Neural cell (in vitro differentiated cells): ENCODE measurements at regions not wholly inside any gene's neighbourhood (a gene's known extent, or its start where the extent isn't known, plus 50 kb on each side); places are given as distances from the start of the nearest gene placed in this dataset.
A peak's percentile ranks its signal among the peaks of the same experiment; 100 is the strongest.
"Not testable (repeated sequence)": the region's sequence is repeated elsewhere in the genome, so short reads cannot be mapped to it uniquely, and the experiment has no call there.

Experiments
- H2AFZ ChIP-seq: fragments of 200-600, 300-800 bp; sonication (generic), shearing (Covaris generic); 2 replicates; pipeline ENCODE4 v1.6.0; 2014; ENCODE audit warnings: low read depth, mild to moderate bottlenecking, antibody characterized with exemption, low read length, moderate library complexity
- H3F3A ChIP-seq: fragments of 200-600 bp; shearing (Covaris generic); 2 replicates; pipeline ENCODE4 v1.6.1; 2016; ENCODE audit warnings: mild to moderate bottlenecking, moderate library complexity, mixed read lengths, antibody characterized with exemption, low read length; ENCODE audit not compliant: insufficient read depth, poor library complexity, severe bottlenecking
- H3K27ac ChIP-seq: fragments of 200-600, 300-800 bp; sonication (generic), shearing (Covaris generic); 2 replicates; pipeline ENCODE4 v1.5.1; 2014; ENCODE audit warnings: mild to moderate bottlenecking, low read length, moderate library complexity
- H3K27me3 ChIP-seq: fragments of 300-800, 200-600 bp; sonication (generic), shearing (Covaris generic); 2 replicates; pipeline ENCODE4 v1.6.0; 2014; ENCODE audit warnings: mild to moderate bottlenecking, low read depth, low read length, moderate library complexity; ENCODE audit not compliant: insufficient read depth
- H3K36me3 ChIP-seq: fragments of 300-800, 200-600 bp; sonication (generic), shearing (Covaris generic); 2 replicates; pipeline ENCODE4 v1.5.1; 2014; ENCODE audit warnings: mild to moderate bottlenecking, antibody characterized with exemption, low read length, moderate library complexity; ENCODE audit not compliant: insufficient read depth
- H3K4me2 ChIP-seq: fragments of 300-800, 200-600 bp; sonication (generic), shearing (Covaris generic); 2 replicates; pipeline ENCODE4 v1.6.0; 2014; ENCODE audit warnings: mild to moderate bottlenecking, low read length
- H3K4me3 ChIP-seq: fragments of 300-800, 200-600 bp; sonication (generic), shearing (Covaris generic); 2 replicates; pipeline ENCODE4 v1.5.1; 2014; ENCODE audit warnings: mild to moderate bottlenecking, low read length, moderate library complexity
- H3K79me2 ChIP-seq: fragments of 200-600 bp; shearing (Covaris generic); replicated peaks from 2 replicates; pipeline ENCODE4 v1.6.0; 2014; ENCODE audit warnings: mild to moderate bottlenecking, low read length, moderate library complexity; ENCODE audit not compliant: insufficient read depth
- H3K9ac ChIP-seq: fragments of 300-800, 200-600 bp; sonication (generic), shearing (Covaris generic); 2 replicates; pipeline ENCODE4 v1.6.1; 2016; ENCODE audit warnings: mild to moderate bottlenecking, low read length, mixed read lengths
- H3K9me2 ChIP-seq: fragments of 200-600 bp; shearing (Covaris generic); 2 replicates; pipeline ENCODE4 v1.6.1; 2016; ENCODE audit warnings: mild to moderate bottlenecking, low read length, mixed read lengths; ENCODE audit not compliant: insufficient read depth
- H3K9me3 ChIP-seq: fragments of 200-600, 300-800 bp; sonication (generic), shearing (Covaris generic); 2 replicates; pipeline ENCODE4 v1.6.1; 2016; ENCODE audit warnings: mild to moderate bottlenecking, mixed run types, low read length, moderate library complexity, mixed read lengths
- H4K20me1 ChIP-seq: fragments of 200-600 bp; shearing (Covaris generic); 2 replicates; pipeline ENCODE4 v1.6.1; 2016; ENCODE audit warnings: mild to moderate bottlenecking, mixed run types; ENCODE audit not compliant: insufficient read depth
- EP300 ChIP-seq: fragments of 450-650 bp; conservative IDR thresholded peaks from 2 replicates; pipeline ENCODE4 v1.6.1; 2014; ENCODE audit warnings: antibody characterized with exemption, mild to moderate bottlenecking, moderate library complexity; ENCODE audit not compliant: poor library complexity, severe bottlenecking
- EZH2 ChIP-seq: fragments of 200-600, 300-800 bp; shearing (Covaris generic), sonication (generic); IDR thresholded peaks from 2 replicates; pipeline ENCODE4 v1.6.1; 2014; ENCODE audit warnings: antibody characterized with exemption, low read length, borderline replicate concordance, mild to moderate bottlenecking; ENCODE audit not compliant: insufficient read depth, poor library complexity, severe bottlenecking
- MXI1 ChIP-seq: fragments of 450-650 bp; conservative IDR thresholded peaks from 2 replicates; pipeline ENCODE4 v1.6.1; 2014; ENCODE audit warnings: antibody characterized with exemption, mild to moderate bottlenecking; ENCODE audit not compliant: poor library complexity, severe bottlenecking
- POLR2AphosphoS5 ChIP-seq: IDR thresholded peaks from 2 replicates; pipeline ENCODE4 v1.6.1; 2012
- RAD21 ChIP-seq: fragments of 450-650 bp; conservative IDR thresholded peaks from 2 replicates; pipeline ENCODE4 v1.6.1; 2014; ENCODE audit warnings: antibody characterized with exemption, mild to moderate bottlenecking, moderate library complexity
- SMC3 ChIP-seq: fragments of 450-650 bp; conservative IDR thresholded peaks from 2 replicates; pipeline ENCODE4 v1.6.1; 2014; ENCODE audit warnings: antibody characterized with exemption, mild to moderate bottlenecking, moderate library complexity; ENCODE audit not compliant: poor library complexity
- TAF1 ChIP-seq: IDR thresholded peaks from 2 replicates; pipeline ENCODE4 v1.6.1; 2012; ENCODE audit warnings: low read depth
- TF ChIP-seq, protein P1 (sequence below): IDR thresholded peaks from 2 replicates; pipeline ENCODE4 v1.6.1; 2012; ENCODE audit warnings: borderline replicate concordance
- TF ChIP-seq, protein P2 (sequence below): fragments of 450-650 bp; IDR thresholded peaks from 2 replicates; pipeline ENCODE4 v1.5.1; 2014; ENCODE audit warnings: antibody characterized with exemption, mild to moderate bottlenecking, moderate library complexity; ENCODE audit not compliant: poor library complexity, severe bottlenecking

DNA sequence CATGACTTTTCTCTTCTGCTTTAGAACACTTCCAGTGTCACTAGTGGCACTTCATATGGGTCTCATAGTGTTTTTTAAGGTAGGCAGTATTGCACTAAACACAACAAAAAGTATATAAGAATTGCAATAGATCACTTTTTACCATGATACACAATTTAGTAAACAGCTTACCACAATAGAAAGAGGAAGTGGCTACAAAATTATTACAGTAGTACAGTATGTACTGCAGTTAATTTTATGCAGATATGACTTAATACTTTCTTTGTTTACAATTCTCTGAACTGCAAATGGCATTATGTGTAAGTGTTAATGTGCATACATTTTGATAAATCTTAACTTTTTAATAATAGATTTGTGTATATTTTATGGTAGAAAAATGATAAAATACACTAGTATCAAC is 157.3 kb downstream of the RRAGB start:
- Histone ChIP-seq H3K9ac (no peak overlapping the region), H3K79me2 (no peaks in the 10 kb centered on the region), H3K4me2 (no peak overlapping the region), H3K9me2 (no peaks in the 10 kb centered on the region), H3F3A (no peaks in the 10 kb centered on the region), H3K27me3 (no peaks in the 10 kb centered on the region), H4K20me1 (no peaks in the 10 kb centered on the region), H3K9me3 (no peaks in the 10 kb centered on the region), H2AFZ (no peak overlapping the region), H3K36me3 (no peaks in the 10 kb centered on the region), H3K27ac (no peak overlapping the region), H3K4me3 (no peak overlapping the region)
- TF ChIP-seq RAD21 (no peak), SMC3 (no peak), MXI1 (no peak), POLR2AphosphoS5 (no peak), EP300 (no peak), EZH2 (no peak), TAF1 (no peak)
- TF ChIP-seq, protein P1, sequence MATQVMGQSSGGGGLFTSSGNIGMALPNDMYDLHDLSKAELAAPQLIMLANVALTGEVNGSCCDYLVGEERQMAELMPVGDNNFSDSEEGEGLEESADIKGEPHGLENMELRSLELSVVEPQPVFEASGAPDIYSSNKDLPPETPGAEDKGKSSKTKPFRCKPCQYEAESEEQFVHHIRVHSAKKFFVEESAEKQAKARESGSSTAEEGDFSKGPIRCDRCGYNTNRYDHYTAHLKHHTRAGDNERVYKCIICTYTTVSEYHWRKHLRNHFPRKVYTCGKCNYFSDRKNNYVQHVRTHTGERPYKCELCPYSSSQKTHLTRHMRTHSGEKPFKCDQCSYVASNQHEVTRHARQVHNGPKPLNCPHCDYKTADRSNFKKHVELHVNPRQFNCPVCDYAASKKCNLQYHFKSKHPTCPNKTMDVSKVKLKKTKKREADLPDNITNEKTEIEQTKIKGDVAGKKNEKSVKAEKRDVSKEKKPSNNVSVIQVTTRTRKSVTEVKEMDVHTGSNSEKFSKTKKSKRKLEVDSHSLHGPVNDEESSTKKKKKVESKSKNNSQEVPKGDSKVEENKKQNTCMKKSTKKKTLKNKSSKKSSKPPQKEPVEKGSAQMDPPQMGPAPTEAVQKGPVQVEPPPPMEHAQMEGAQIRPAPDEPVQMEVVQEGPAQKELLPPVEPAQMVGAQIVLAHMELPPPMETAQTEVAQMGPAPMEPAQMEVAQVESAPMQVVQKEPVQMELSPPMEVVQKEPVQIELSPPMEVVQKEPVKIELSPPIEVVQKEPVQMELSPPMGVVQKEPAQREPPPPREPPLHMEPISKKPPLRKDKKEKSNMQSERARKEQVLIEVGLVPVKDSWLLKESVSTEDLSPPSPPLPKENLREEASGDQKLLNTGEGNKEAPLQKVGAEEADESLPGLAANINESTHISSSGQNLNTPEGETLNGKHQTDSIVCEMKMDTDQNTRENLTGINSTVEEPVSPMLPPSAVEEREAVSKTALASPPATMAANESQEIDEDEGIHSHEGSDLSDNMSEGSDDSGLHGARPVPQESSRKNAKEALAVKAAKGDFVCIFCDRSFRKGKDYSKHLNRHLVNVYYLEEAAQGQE, result no peak
- TF ChIP-seq, protein P2, sequence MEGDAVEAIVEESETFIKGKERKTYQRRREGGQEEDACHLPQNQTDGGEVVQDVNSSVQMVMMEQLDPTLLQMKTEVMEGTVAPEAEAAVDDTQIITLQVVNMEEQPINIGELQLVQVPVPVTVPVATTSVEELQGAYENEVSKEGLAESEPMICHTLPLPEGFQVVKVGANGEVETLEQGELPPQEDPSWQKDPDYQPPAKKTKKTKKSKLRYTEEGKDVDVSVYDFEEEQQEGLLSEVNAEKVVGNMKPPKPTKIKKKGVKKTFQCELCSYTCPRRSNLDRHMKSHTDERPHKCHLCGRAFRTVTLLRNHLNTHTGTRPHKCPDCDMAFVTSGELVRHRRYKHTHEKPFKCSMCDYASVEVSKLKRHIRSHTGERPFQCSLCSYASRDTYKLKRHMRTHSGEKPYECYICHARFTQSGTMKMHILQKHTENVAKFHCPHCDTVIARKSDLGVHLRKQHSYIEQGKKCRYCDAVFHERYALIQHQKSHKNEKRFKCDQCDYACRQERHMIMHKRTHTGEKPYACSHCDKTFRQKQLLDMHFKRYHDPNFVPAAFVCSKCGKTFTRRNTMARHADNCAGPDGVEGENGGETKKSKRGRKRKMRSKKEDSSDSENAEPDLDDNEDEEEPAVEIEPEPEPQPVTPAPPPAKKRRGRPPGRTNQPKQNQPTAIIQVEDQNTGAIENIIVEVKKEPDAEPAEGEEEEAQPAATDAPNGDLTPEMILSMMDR, result no peak

DNA sequence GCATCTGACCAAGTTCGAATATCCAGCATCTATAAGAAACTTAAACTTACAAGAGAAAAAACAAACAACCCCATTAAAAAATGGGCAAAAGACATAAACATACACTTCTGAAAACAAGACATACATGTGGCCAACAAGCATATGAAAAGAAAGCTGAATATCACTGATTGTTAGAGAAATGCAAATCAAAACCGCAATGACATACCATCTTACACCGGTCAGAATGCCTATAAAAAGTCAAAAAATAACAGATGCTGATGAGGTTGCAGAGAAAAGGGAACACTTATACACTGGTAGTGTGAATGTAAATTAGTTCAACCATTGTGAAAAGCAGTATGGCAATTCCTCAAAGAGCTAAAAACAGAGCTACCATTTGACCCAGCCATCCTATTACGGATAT is 166.0 kb downstream of the RRAGB start:
- H3K27ac ChIP-seq, H3K4me2 ChIP-seq, H3K9me3 ChIP-seq, H3K9me2 ChIP-seq, H3K79me2 ChIP-seq, H3K9ac ChIP-seq, H4K20me1 ChIP-seq, H2AFZ ChIP-seq, H3K4me3 ChIP-seq, H3K36me3 ChIP-seq, H3F3A ChIP-seq, H3K27me3 ChIP-seq: not testable (repeated sequence)

DNA sequence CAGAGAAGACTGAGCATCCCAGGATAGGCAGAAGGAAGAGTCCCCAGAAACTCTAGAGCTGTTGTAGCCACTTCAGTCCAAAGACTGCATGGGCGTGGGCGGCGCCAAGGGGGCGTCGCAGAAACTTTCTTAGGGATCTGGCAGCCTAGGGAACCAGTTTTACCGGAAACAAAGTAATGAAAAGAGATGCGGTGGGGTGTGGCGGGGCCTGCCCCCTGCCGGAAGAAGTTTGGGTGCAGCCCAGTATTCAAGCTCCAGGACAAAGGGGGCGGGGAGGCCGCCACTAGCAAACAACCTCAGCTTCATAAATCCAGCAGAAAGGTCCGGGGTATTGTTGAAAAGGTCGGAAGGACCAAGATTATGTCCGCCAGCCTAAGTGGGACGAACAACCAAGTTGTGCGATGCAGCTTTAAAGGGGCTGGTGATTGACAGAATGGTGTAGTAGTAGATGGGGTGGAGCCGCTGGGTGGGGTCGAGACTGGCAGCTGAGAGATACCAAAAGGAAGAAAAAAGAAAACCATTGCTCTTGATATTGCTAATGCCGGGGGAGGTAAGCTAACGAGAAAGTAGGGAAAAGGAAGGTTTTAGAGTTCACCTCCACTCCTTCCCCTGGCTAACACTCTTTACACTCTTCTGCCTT is 190.5 kb downstream of the RRAGB start:
- H4K20me1 ChIP-seq, result no peaks in the 10 kb centered on the region
- H3K27ac ChIP-seq, result peak overlapping the region; percentile 72
- H3K9ac ChIP-seq, result peak overlapping the region; percentile 68
- H3F3A ChIP-seq, result no peaks in the 10 kb centered on the region
- no peaks in the 10 kb centered on the region for H3K9me2 ChIP-seq
- H3K9me3 ChIP-seq, result no peaks in the 10 kb centered on the region
- H2AFZ ChIP-seq, result peak overlapping the region; percentile 69
- H3K79me2 ChIP-seq, result no peaks in the 10 kb centered on the region
- no peaks in the 10 kb centered on the region for H3K36me3 ChIP-seq
- H3K27me3 ChIP-seq, result no peaks in the 10 kb centered on the region
- peak overlapping the region; percentile 69 for H3K4me3 ChIP-seq
- no peak overlapping the region for H3K4me2 ChIP-seq
- TF ChIP-seq RAD21, result no peak
- TF ChIP-seq, protein P2, result peak; percentile 46
